HG03103 (cell line): ENCODE measurements at regions not wholly inside any gene's neighbourhood (a gene's known extent, or its start where the extent isn't known, plus 50 kb on each side); places are given as distances from the start of the nearest gene placed in this dataset.
A peak's percentile ranks its signal among the peaks of the same experiment; 100 is the strongest.

Experiments
- ATAC-seq: cut with Tn5 transposase; IDR thresholded peaks from one replicate; pipeline ENCODE4 v1.9.1; 2021; ENCODE audit warnings: low read depth; ENCODE audit not compliant: unreplicated experiment

GRCh38 chr12:125408718-125409117 is 343.5 kb downstream of the AACS start:
- no peak for ATAC-seq

- ATAC-seq, result no peak
These were observed 347.3 kb downstream of the AACS start for GRCh38 chr12:125412506-125412905.

GRCh38 chr12:125417446-125417845 is 352.2 kb downstream of the AACS start:
- ATAC-seq, result no peak

- ATAC-seq, result peak; percentile 64
These were observed 353.8 kb downstream of the AACS start for GRCh38 chr12:125418902-125419564.

- ATAC-seq, result no peak
These were observed 359.7 kb downstream of the AACS start for GRCh38 chr12:125424909-125425308.

- ATAC-seq, result no peak
These were observed 366.3 kb downstream of the AACS start for GRCh38 chr12:125431516-125431915.

GRCh38 chr12:125434131-125434530 is 368.9 kb downstream of the AACS start:
- no peak for ATAC-seq

GRCh38 chr12:125434936-125435443 is 369.8 kb downstream of the AACS start:
- ATAC-seq, result peak; percentile 51

GRCh38 chr12:125435871-125436270 is 370.6 kb downstream of the AACS start:
- no peak for ATAC-seq

GRCh38 chr12:125436686-125437085 is 371.5 kb downstream of the AACS start:
- no peak for ATAC-seq

GRCh38 chr12:125440399-125440798 is 375.2 kb downstream of the AACS start:
- ATAC-seq, result no peak

- no peak for ATAC-seq
These were observed 378.1 kb downstream of the AACS start for GRCh38 chr12:125443341-125443740.

GRCh38 chr12:125451408-125451807 is 386.2 kb downstream of the AACS start:
- no peak for ATAC-seq

- no peak for ATAC-seq
These were observed 388.5 kb downstream of the AACS start for GRCh38 chr12:125453751-125454150.

- ATAC-seq, result no peak
These were observed 389.1 kb downstream of the AACS start for GRCh38 chr12:125454291-125454690.

- no peak for ATAC-seq
These were observed 389.7 kb downstream of the AACS start for GRCh38 chr12:125454786-125455480.

GRCh38 chr12:125455556-125455955 is 390.3 kb downstream of the AACS start:
- no peak for ATAC-seq

GRCh38 chr12:125458552-125459268 is 393.5 kb downstream of the AACS start:
- no peak for ATAC-seq

GRCh38 chr12:125461831-125462230 is 396.6 kb downstream of the AACS start:
- no peak for ATAC-seq

GRCh38 chr12:125463386-125463785 is 398.2 kb downstream of the AACS start:
- no peak for ATAC-seq

- ATAC-seq, result no peak
These were observed 402.1 kb downstream of the AACS start for GRCh38 chr12:125467363-125467762.
